Suprapubic skin (tissue), 4 donors: ENCODE measurements at regions not wholly inside any gene's neighbourhood (a gene's known extent, or its start where the extent isn't known, plus 50 kb on each side); places are given as distances from the start of the nearest gene placed in this dataset.

ENCODE experiments used
- EP300 ChIP-seq: sonication (generic); formaldehyde crosslinking; IDR thresholded peaks from one replicate; pipeline ENCODE4 v1.6.1; 2017; ENCODE audit warnings: antibody characterized with exemption
- POLR2AphosphoS5 ChIP-seq, 3 donors: sonication (generic); formaldehyde crosslinking; IDR thresholded peaks; one replicate each; pipeline ENCODE4 v1.6.1; 2017; ENCODE audit warnings: antibody characterized with exemption in 3 of 3

GRCh38 chr2:199663157-199663556 lies 187.8 kb downstream of the FTCDNL1 start:
- no peak for TF ChIP-seq EP300
- TF ChIP-seq POLR2AphosphoS5 (IDR thresholded peaks at IDR 0.05), result no peak
